Naive B cell (primary cell): ENCODE measurements at regions not wholly inside any gene's neighbourhood (a gene's known extent, or its start where the extent isn't known, plus 50 kb on each side); places are given as distances from the start of the nearest gene placed in this dataset.
"Not testable (repeated sequence)": the region's sequence is repeated elsewhere in the genome, so short reads cannot be mapped to it uniquely, and the experiment has no call there.

ENCODE experiments used
- ATAC-seq, 2 donors: fragments of 150-1000 bp; cut with Tn5 transposase; 2 replicates each; pipeline ENCODE4 v1.10.0; 2021; ENCODE audit warnings: low read depth in 2 of 2, mild to moderate bottlenecking in 2 of 2, moderate library complexity in 2 of 2
- DNase-seq: peaks from one replicate; pipeline ENCODE4 v3.0.0; 2022
- H3K27ac Mint-ChIP-seq, 6 donors: one replicate each; pipeline ENCODE4 v1.8.0; 2020 to 2022; ENCODE audit warnings: mild to moderate bottlenecking in 6 of 6, mixed read lengths in 6 of 6, moderate library complexity in 5 of 6, inconsistent platforms in 2 of 6
- H3K27me3 Mint-ChIP-seq, 3 donors: one replicate each; pipeline ENCODE4 v1.8.0; 2021 to 2022; ENCODE audit warnings: mixed read lengths in 3 of 3, mild to moderate bottlenecking in 1 of 3
- H3K36me3 Mint-ChIP-seq, 2 donors: one replicate each; pipeline ENCODE4 v1.8.0; 2020 to 2022; ENCODE audit warnings: mixed read lengths in 2 of 2, inconsistent platforms in 1 of 2, mild to moderate bottlenecking in 1 of 2
- H3K4me1 Mint-ChIP-seq, 3 donors: one replicate each; pipeline ENCODE4 v1.8.0; 2020 to 2022; ENCODE audit warnings: mixed read lengths in 3 of 3, inconsistent platforms in 1 of 3, mild to moderate bottlenecking in 1 of 3, moderate library complexity in 1 of 3
- H3K4me3 Mint-ChIP-seq, 8 donors: one replicate each; pipeline ENCODE4 v1.8.0; 2020 to 2022; ENCODE audit warnings: mild to moderate bottlenecking in 8 of 8, mixed read lengths in 8 of 8, moderate library complexity in 8 of 8, inconsistent platforms in 2 of 8
- H3K9me3 Mint-ChIP-seq, 7 donors: one replicate each; pipeline ENCODE4 v1.8.0; 2020 to 2022; ENCODE audit warnings: mixed read lengths in 7 of 7, mild to moderate bottlenecking in 5 of 7, inconsistent platforms in 2 of 7, moderate library complexity in 1 of 7

DNA sequence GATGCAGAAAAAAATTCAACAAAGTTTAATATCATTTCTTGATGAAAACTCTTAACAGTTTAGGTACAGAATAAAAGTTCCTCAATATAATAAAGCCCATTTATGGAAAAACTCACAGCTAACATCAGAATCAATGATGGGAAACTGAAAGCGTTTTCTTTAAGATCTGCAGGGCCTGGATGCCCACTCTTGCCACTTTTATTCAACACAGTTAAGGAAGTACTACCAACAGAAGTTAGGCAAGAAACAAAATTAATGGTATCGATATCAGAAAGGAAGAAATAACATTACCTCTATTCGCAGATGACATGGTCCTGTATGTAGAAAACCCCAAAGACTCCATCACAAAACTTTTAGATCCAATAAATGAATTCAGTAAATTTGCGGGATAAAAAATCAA, 542.4 kb upstream of the RGMB start:
- no peaks in the 10 kb centered on the region for H3K27me3 Mint-ChIP-seq
- H3K27ac Mint-ChIP-seq: no peak overlapping the region
- ATAC-seq (no peak), DNase-seq (no peak)
- no peak overlapping the region for H3K4me3 Mint-ChIP-seq
- H3K4me1 Mint-ChIP-seq: no peaks in the 10 kb centered on the region
- H3K9me3 Mint-ChIP-seq: peaks cover 0 to 35% (median 16%) of the 10 kb centered on the region in 7 donors
- H3K36me3 Mint-ChIP-seq: no peaks in the 10 kb centered on the region

- H3K4me1 Mint-ChIP-seq, ATAC-seq, H3K36me3 Mint-ChIP-seq, DNase-seq, H3K27ac Mint-ChIP-seq, H3K27me3 Mint-ChIP-seq: not testable (repeated sequence)
- Mint-ChIP-seq H3K4me3 (peak overlapping the region in 1 of 8 donors; percentile 26), H3K9me3 (peaks cover 7 to 41% (median 19%) of the 10 kb centered on the region in 7 donors)
Measured at GRCh38 chr5:98237794-98238193, 535.7 kb upstream of the RGMB start.

- Mint-ChIP-seq H3K27ac (no peak overlapping the region), H3K27me3 (no peaks in the 10 kb centered on the region), H3K4me1 (no peaks in the 10 kb centered on the region), H3K36me3 (no peaks in the 10 kb centered on the region), H3K9me3 (peaks cover 0 to 21% (median 4%) of the 10 kb centered on the region in 7 donors), H3K4me3 (no peak overlapping the region)
- ATAC-seq: no peak
- DNase-seq: no peak
Measured at GRCh38 chr5:98243972-98244371, 529.5 kb upstream of the RGMB start.

GRCh38 chr5:98248949-98249348, 524.5 kb upstream of the RGMB start:
- no peak for DNase-seq
- Mint-ChIP-seq H3K9me3 (peaks cover 0 to 3% (median 0%) of the 10 kb centered on the region in 7 donors), H3K27me3 (no peaks in the 10 kb centered on the region), H3K4me3 (no peak overlapping the region), H3K27ac (no peak overlapping the region), H3K4me1 (no peaks in the 10 kb centered on the region), H3K36me3 (no peaks in the 10 kb centered on the region)
- no peak for ATAC-seq

DNA sequence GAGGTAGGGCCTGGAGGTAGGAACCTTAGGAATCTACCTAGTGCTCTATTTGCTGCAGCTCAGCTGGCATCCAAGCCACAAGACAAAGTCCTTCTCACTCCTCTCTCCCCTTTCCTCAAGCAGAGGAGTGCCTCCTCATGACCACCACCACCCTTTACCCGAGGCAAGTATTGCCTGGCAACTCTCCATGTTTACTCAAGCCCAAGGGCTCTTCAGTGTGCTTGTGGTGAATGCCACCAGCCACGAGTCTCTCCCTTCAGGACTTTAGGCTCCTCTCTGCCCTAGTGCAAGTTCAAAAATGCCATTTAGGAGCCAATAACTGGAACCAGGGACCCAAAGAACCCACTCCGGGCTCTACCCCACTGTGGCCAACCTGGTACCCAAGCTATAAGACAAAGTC, 514.5 kb upstream of the RGMB start:
- peaks cover 0 to 3% (median 0%) of the 10 kb centered on the region in 3 donors for H3K27me3 Mint-ChIP-seq
- peaks cover 0 to 11% (median 3%) of the 10 kb centered on the region in 7 donors for H3K9me3 Mint-ChIP-seq
- peak overlapping the region in 1 of 8 donors; percentile 67 for H3K4me3 Mint-ChIP-seq

DNA sequence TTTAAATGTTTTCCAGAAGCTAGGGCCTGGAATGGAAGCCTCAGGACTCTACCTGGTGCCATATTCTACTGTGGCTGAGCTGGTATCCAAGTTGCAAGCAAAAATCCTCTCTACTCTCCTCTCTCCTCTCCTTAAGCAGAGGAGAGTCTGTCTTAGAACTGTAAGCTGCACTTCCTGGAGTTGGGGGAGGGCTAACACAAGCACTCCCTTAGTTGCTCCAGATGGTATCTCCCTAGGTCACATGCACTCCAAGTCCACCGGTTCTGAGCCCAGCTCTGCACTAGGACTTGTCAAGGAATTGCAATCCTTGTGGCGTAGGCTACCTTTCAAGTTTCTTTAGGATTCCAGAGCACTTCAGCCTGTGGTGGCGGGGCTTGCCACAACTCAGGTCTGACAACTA, 513.9 kb upstream of the RGMB start:
- peaks cover 0 to 3% (median 0%) of the 10 kb centered on the region in 3 donors for H3K27me3 Mint-ChIP-seq
- H3K36me3 Mint-ChIP-seq: no peaks in the 10 kb centered on the region
- DNase-seq (no peak), ATAC-seq (no peak)
- H3K27ac Mint-ChIP-seq: no peak overlapping the region
- H3K9me3 Mint-ChIP-seq: peaks cover 0 to 11% (median 3%) of the 10 kb centered on the region in 7 donors
- no peaks in the 10 kb centered on the region for H3K4me1 Mint-ChIP-seq
- no peak overlapping the region for H3K4me3 Mint-ChIP-seq

More for the DNA sequence above, 514.5 kb upstream of the RGMB start:
- no peaks in the 10 kb centered on the region for H3K36me3 Mint-ChIP-seq
- no peak for ATAC-seq
- H3K27ac Mint-ChIP-seq: no peak overlapping the region
- no peak for DNase-seq
- H3K4me1 Mint-ChIP-seq: no peaks in the 10 kb centered on the region

- Mint-ChIP-seq H3K4me3 (no peak overlapping the region), H3K27me3 (peaks cover 0 to 3% (median 0%) of the 10 kb centered on the region in 3 donors), H3K9me3 (peaks cover 0 to 7% (median 4%) of the 10 kb centered on the region in 7 donors), H3K27ac (no peak overlapping the region), H3K4me1 (no peaks in the 10 kb centered on the region), H3K36me3 (no peaks in the 10 kb centered on the region)
- ATAC-seq (no peak), DNase-seq (no peak)
Measured at GRCh38 chr5:98263084-98263483, 510.4 kb upstream of the RGMB start.

GRCh38 chr5:98268162-98268860, 505.2 kb upstream of the RGMB start:
- Mint-ChIP-seq H3K27me3 (no peaks in the 10 kb centered on the region), H3K9me3 (peaks cover 0 to 11% (median 2%) of the 10 kb centered on the region in 7 donors), H3K27ac (no peak overlapping the region), H3K4me3 (no peak overlapping the region), H3K36me3 (no peaks in the 10 kb centered on the region), H3K4me1 (no peaks in the 10 kb centered on the region)
- DNase-seq (no peak), ATAC-seq (no peak)

GRCh38 chr5:98275980-98276379, 497.5 kb upstream of the RGMB start:
- H3K36me3 Mint-ChIP-seq: no peaks in the 10 kb centered on the region
- no peaks in the 10 kb centered on the region for H3K27me3 Mint-ChIP-seq
- no peak overlapping the region for H3K27ac Mint-ChIP-seq
- no peaks in the 10 kb centered on the region for H3K4me1 Mint-ChIP-seq
- DNase-seq (no peak), ATAC-seq (no peak)
- H3K9me3 Mint-ChIP-seq: peaks cover 0 to 2% (median 1%) of the 10 kb centered on the region in 7 donors
- H3K4me3 Mint-ChIP-seq: no peak overlapping the region

DNA sequence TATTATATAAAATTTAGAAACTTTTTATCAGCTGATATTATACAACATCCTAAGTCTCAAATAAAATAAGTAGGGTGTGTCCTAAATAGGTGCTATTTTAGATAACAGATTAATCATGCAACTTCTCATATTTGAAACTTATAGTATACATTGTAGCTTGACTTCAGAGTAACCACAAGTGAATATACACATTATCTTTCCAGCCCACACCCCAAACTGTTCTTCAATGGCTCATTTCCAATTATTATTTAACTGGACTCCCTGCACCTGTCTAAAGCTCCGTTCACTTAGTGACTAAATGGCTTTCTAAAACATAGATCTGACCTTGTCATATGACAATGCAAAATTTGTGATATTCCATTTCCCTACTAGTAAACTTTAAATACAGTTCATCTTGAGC, 490.9 kb upstream of the RGMB start:
- Mint-ChIP-seq H3K4me1 (no peaks in the 10 kb centered on the region), H3K9me3 (no peaks in the 10 kb centered on the region), H3K4me3 (no peak overlapping the region), H3K27me3 (no peaks in the 10 kb centered on the region), H3K27ac (no peak overlapping the region), H3K36me3 (no peaks in the 10 kb centered on the region)
- ATAC-seq (no peak), DNase-seq (no peak)

- Mint-ChIP-seq H3K4me1 (no peaks in the 10 kb centered on the region), H3K4me3 (no peak overlapping the region), H3K27me3 (no peaks in the 10 kb centered on the region), H3K9me3 (no peaks in the 10 kb centered on the region), H3K27ac (no peak overlapping the region), H3K36me3 (no peaks in the 10 kb centered on the region)
- no peak for ATAC-seq
- no peak for DNase-seq
Measured at GRCh38 chr5:98292496-98292895, 481.0 kb upstream of the RGMB start.

- H3K36me3 Mint-ChIP-seq: no peaks in the 10 kb centered on the region
- no peaks in the 10 kb centered on the region for H3K27me3 Mint-ChIP-seq
- H3K27ac Mint-ChIP-seq: no peak overlapping the region
- no peaks in the 10 kb centered on the region for H3K4me1 Mint-ChIP-seq
- H3K4me3 Mint-ChIP-seq: no peak overlapping the region
- H3K9me3 Mint-ChIP-seq: peaks cover 0 to 2% (median 0%) of the 10 kb centered on the region in 7 donors
- DNase-seq (no peak), ATAC-seq (no peak)
Measured at GRCh38 chr5:98296426-98296825, 477.0 kb upstream of the RGMB start.

- H3K4me1 Mint-ChIP-seq: no peaks in the 10 kb centered on the region
- H3K4me3 Mint-ChIP-seq: no peak overlapping the region
- no peak overlapping the region for H3K27ac Mint-ChIP-seq
- H3K9me3 Mint-ChIP-seq: peaks cover 0 to 2% (median 0%) of the 10 kb centered on the region in 7 donors
- ATAC-seq (no peak), DNase-seq (no peak)
- no peaks in the 10 kb centered on the region for H3K27me3 Mint-ChIP-seq
- H3K36me3 Mint-ChIP-seq: no peaks in the 10 kb centered on the region
Measured at GRCh38 chr5:98299435-98299834, 474.0 kb upstream of the RGMB start.

- Mint-ChIP-seq H3K9me3 (peaks cover 0 to 2% (median 0%) of the 10 kb centered on the region in 7 donors), H3K4me1 (no peaks in the 10 kb centered on the region), H3K27ac (no peak overlapping the region), H3K36me3 (no peaks in the 10 kb centered on the region), H3K27me3 (no peaks in the 10 kb centered on the region), H3K4me3 (no peak overlapping the region)
- ATAC-seq: no peak
- DNase-seq: no peak
Measured at GRCh38 chr5:98301547-98301946, 471.9 kb upstream of the RGMB start.

DNA sequence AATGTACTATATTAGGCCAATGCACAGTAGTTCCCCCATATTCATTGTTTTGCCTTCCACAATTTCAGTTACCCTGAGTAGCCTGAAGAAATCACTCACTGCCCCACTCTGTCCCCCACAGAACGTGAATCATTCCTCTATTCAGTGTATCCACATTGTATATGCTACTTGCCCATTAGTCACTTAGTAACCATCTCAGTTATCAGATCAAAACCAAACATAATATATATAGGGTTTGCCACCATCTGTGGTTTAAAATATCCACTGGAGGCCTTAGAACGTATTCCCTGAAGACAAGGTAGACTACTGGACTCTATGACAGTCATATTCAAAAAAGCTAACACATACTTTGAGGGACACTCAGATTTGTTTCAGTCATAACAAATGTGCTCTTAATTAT, 465.7 kb upstream of the RGMB start:
- no peak overlapping the region for H3K27ac Mint-ChIP-seq
- H3K27me3 Mint-ChIP-seq: no peaks in the 10 kb centered on the region
- no peaks in the 10 kb centered on the region for H3K36me3 Mint-ChIP-seq

More for the DNA sequence above, 465.7 kb upstream of the RGMB start:
- ATAC-seq (no peak), DNase-seq (no peak)
- Mint-ChIP-seq H3K4me3 (no peak overlapping the region), H3K9me3 (no peaks in the 10 kb centered on the region), H3K4me1 (no peaks in the 10 kb centered on the region)
